Osteoblast (primary cell): ENCODE measurements at regions not wholly inside any gene's neighbourhood (a gene's known extent, or its start where the extent isn't known, plus 50 kb on each side); places are given as distances from the start of the nearest gene placed in this dataset.

ENCODE experiments used
- DNase-seq: peaks from one replicate; pipeline ENCODE4 v3.0.0; 2011; ENCODE audit warnings: low spot score, mixed read lengths; ENCODE audit not compliant: insufficient read length; ENCODE audit errors: missing footprints
- H2AFZ ChIP-seq: 2 replicates; pipeline ENCODE4 v1.6.0; 2011; ENCODE audit warnings: mild to moderate bottlenecking, low read length
- H3K27ac ChIP-seq: 2 replicates; pipeline ENCODE4 v1.5.1; 2011; ENCODE audit warnings: mild to moderate bottlenecking, low read depth, low read length, moderate library complexity
- H3K27me3 ChIP-seq: 2 replicates; pipeline ENCODE4 v1.6.0; 2012; ENCODE audit warnings: mild to moderate bottlenecking, control low read depth, inconsistent platforms, low read length, moderate library complexity; ENCODE audit not compliant: insufficient read depth
- H3K36me3 ChIP-seq: 2 replicates; pipeline ENCODE4 v1.5.1; 2011; ENCODE audit warnings: mild to moderate bottlenecking, low read length, control low read depth, moderate library complexity; ENCODE audit not compliant: insufficient read depth
- H3K4me1 ChIP-seq: 2 replicates; pipeline ENCODE4 v1.5.1; 2011; ENCODE audit warnings: mild to moderate bottlenecking, low read length, control low read depth, moderate library complexity; ENCODE audit not compliant: insufficient read depth
- H3K4me2 ChIP-seq: 2 replicates; pipeline ENCODE4 v1.6.0; 2011; ENCODE audit warnings: mild to moderate bottlenecking, low read length; ENCODE audit not compliant: insufficient read depth
- H3K4me3 ChIP-seq: fragments of 200-600 bp; sonication (generic); 3 replicates; pipeline ENCODE4 v1.5.1; 2012; ENCODE audit warnings: mild to moderate bottlenecking, low read length, inconsistent platforms; ENCODE audit not compliant: insufficient read depth
- H3K79me2 ChIP-seq: 2 replicates; pipeline ENCODE4 v1.6.0; 2012; ENCODE audit warnings: mild to moderate bottlenecking, low read length, control low read depth, inconsistent platforms; ENCODE audit not compliant: insufficient read depth
- H3K9me3 ChIP-seq: 2 replicates; pipeline ENCODE4 v1.5.1; 2011; ENCODE audit warnings: low read depth, low read length, control low read depth
- H4K20me1 ChIP-seq: 2 replicates; pipeline ENCODE4 v1.6.0; 2012; ENCODE audit warnings: mild to moderate bottlenecking, low read length, control low read depth; ENCODE audit not compliant: insufficient read depth
- CTCF ChIP-seq: IDR thresholded peaks from 2 replicates; pipeline ENCODE4 v1.5.1; 2011; ENCODE audit warnings: mild to moderate bottlenecking, low read depth, low read length, moderate library complexity; ENCODE audit errors: extremely low read depth

- no peaks in the 10 kb centered on the region for H3K9me3 ChIP-seq
- H3K4me2 ChIP-seq, result no peak overlapping the region
- no peak overlapping the region for H2AFZ ChIP-seq
- DNase-seq, result no peak
- H3K79me2 ChIP-seq, result no peaks in the 10 kb centered on the region
- no peak for TF ChIP-seq CTCF
- H3K36me3 ChIP-seq, result no peaks in the 10 kb centered on the region
- no peaks in the 10 kb centered on the region for H4K20me1 ChIP-seq
- H3K4me3 ChIP-seq, result no peak overlapping the region
- H3K27me3 ChIP-seq, result peaks cover 3% of the 10 kb centered on the region
- H3K27ac ChIP-seq, result no peak overlapping the region
- no peaks in the 10 kb centered on the region for H3K4me1 ChIP-seq
Measured at GRCh38 chr9:6134661-6135180, 80.9 kb upstream of the IL33 start.

GRCh38 chr9:6133346-6134063 lies 82.1 kb upstream of the IL33 start:
- Histone ChIP-seq H3K9me3 (no peaks in the 10 kb centered on the region), H3K79me2 (no peaks in the 10 kb centered on the region), H3K27me3 (peaks cover 3% of the 10 kb centered on the region), H3K4me3 (no peak overlapping the region), H3K4me1 (no peaks in the 10 kb centered on the region), H3K27ac (no peak overlapping the region), H2AFZ (no peak overlapping the region), H3K36me3 (no peaks in the 10 kb centered on the region), H4K20me1 (no peaks in the 10 kb centered on the region), H3K4me2 (no peak overlapping the region)
- TF ChIP-seq CTCF, result no peak
- DNase-seq, result no peak

GRCh38 chr9:6132650-6133049 lies 83.0 kb upstream of the IL33 start:
- Histone ChIP-seq H3K79me2 (no peaks in the 10 kb centered on the region), H3K36me3 (no peaks in the 10 kb centered on the region), H3K27ac (no peak overlapping the region), H3K9me3 (no peaks in the 10 kb centered on the region), H2AFZ (no peak overlapping the region), H3K27me3 (peaks cover 3% of the 10 kb centered on the region), H3K4me2 (no peak overlapping the region), H4K20me1 (no peaks in the 10 kb centered on the region), H3K4me3 (no peak overlapping the region), H3K4me1 (no peaks in the 10 kb centered on the region)
- DNase-seq, result no peak
- no peak for TF ChIP-seq CTCF

GRCh38 chr9:6128030-6128429 lies 87.6 kb upstream of the IL33 start:
- H3K4me1 ChIP-seq, result no peaks in the 10 kb centered on the region
- H3K4me2 ChIP-seq, result no peak overlapping the region
- H3K27me3 ChIP-seq, result peaks cover 9% of the 10 kb centered on the region
- DNase-seq, result no peak
- H3K79me2 ChIP-seq, result no peaks in the 10 kb centered on the region
- no peaks in the 10 kb centered on the region for H3K36me3 ChIP-seq
- no peaks in the 10 kb centered on the region for H3K9me3 ChIP-seq
- no peak overlapping the region for H3K27ac ChIP-seq
- TF ChIP-seq CTCF, result no peak
- no peak overlapping the region for H3K4me3 ChIP-seq
- H2AFZ ChIP-seq, result no peak overlapping the region
- H4K20me1 ChIP-seq, result no peaks in the 10 kb centered on the region
